Thyroid gland (tissue), 4 donors: ENCODE measurements at regions not wholly inside any gene's neighbourhood (a gene's known extent, or its start where the extent isn't known, plus 50 kb on each side); places are given as distances from the start of the nearest gene placed in this dataset.
"Not testable (repeated sequence)": the region's sequence is repeated elsewhere in the genome, so short reads cannot be mapped to it uniquely, and the experiment has no call there.

Experiments used
- DNase-seq, 2 donors: peaks; one replicate each; pipeline ENCODE4 v3.0.0-alpha.2; 2019
- H3K27ac ChIP-seq, 3 donors: fragments of 200-600 bp; sonication (generic); 1 replicate in 2 of 3; 2 replicates in 1 of 3; pipeline ENCODE4 v1.5.1; 2016 to 2019; ENCODE audit warnings: mild to moderate bottlenecking in 1 of 3, moderate library complexity in 1 of 3
- H3K27me3 ChIP-seq: fragments of 200-600 bp; sonication (generic); one replicate; pipeline ENCODE4 v1.5.1; 2019
- H3K36me3 ChIP-seq, 2 donors: fragments of 200-600 bp; sonication (generic); one replicate each; pipeline ENCODE4 v1.5.1; 2016 to 2019
- H3K4me1 ChIP-seq, 2 donors: fragments of 200-600 bp; sonication (generic); one replicate each; pipeline ENCODE4 v1.5.1; 2017 to 2019
- H3K4me3 ChIP-seq, 3 donors: fragments of 200-600 bp; sonication (generic); replicated peaks in 1 of 3; 1 replicate in 2 of 3; 2 replicates in 1 of 3; pipeline ENCODE4 v1.5.1; 2016; ENCODE audit warnings: mild to moderate bottlenecking in 1 of 3
- H3K9me3 ChIP-seq: fragments of 200-600 bp; sonication (generic); one replicate; pipeline ENCODE4 v1.5.1; 2017
- WGBS, 2 donors: methylation state at CpG; one replicate each; pipeline ENCODE4 v1.1.5; 2017; 5-methylcytosine and 5-hydroxymethylcytosine counted together
- intact Hi-C: fragments of 100-400 bp; cut with DNase I; formaldehyde crosslinking; loops from one replicate; pipeline ENCODE4 v1.15.1; 2023

DNA sequence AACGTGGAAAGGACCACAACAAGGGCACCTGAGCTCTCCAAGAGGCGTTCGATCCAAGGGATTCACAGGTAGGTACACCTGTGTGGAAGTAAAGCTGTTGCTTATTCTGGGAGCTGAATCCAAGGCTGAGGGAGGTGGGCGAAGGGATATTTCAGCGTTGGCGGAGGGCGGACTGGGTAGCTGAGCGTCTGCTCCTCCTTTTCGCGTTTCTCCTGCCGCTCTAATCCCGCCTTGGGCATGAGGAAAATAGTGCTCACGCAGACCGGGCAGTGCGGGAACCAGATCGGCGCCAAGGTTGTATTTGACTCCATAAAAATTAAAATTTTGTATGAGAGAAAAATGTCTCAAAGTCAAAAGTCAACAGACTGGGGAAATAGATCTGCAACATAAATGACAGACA lies 3966.2 kb upstream of the OR11H1 start:
- intact Hi-C loops, H3K27me3 ChIP-seq, H3K9me3 ChIP-seq, H3K4me3 ChIP-seq, H3K36me3 ChIP-seq, H3K27ac ChIP-seq, H3K4me1 ChIP-seq, DNase-seq: not testable (repeated sequence)
- 70% methylated on average over 17 of the region's 17 CpGs for WGBS, 2 donors

DNA sequence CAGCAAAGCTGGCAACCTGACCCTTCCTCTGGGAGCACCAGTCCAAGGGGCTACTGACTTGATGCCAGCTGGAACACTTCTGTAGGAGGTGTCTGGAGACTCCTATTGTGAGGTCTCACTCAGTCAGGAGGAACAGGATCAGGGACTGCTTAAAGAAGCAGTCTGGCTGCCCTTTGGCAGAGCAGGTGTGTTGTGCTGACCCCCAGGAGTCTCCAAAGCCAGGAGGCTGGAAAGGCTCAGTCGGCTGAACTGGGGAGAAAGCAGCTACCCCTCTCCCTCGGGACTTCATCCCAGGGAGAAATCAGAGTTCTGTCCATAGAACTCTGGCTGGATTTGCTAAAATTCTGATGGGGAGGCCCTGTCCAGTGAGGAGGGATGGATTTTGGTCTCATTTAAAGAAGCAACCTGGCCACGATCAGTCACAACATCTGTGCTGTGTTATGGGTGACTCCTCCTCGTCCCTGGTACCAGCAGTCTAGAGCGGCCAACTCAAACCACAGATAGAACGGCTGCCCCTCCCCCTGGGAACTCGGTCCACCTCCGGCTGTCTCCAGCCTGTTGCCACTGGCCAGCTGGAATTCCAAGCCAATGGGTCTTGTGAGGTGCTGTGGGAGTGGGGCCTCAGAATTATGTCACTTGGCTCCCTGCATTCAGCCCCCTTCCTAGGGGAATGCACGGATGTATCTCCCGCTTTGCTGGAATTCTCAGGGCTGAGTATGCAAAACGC lies 3959.0 kb upstream of the OR11H1 start:
- H3K27me3 ChIP-seq, H3K27ac ChIP-seq, H3K4me3 ChIP-seq, H3K36me3 ChIP-seq, H3K4me1 ChIP-seq, intact Hi-C loops, H3K9me3 ChIP-seq, DNase-seq: not testable (repeated sequence)
- WGBS, 2 donors: 62 to 67% methylated on average over 11 of the region's 11 CpGs

DNA sequence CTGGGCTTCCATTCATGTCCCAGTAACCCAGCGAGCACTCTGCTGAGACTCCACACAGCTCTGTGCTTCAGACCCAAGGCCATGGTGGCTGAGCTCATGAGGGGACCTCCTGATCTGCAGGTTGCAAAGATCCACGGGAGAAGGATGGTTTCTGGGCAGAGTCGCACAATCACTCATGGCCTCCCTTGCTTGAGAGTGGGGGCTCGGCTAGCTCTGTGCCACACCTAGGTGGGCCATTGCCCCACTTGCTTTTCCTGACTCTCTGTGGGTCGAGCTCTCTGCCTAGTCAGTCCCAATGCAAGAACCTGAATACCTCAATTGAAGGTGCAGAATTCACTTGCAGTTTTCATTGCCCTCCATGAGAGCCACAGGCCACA lies 3958.4 kb upstream of the OR11H1 start:
- H3K9me3 ChIP-seq, intact Hi-C loops, H3K4me1 ChIP-seq, H3K27ac ChIP-seq, DNase-seq, H3K4me3 ChIP-seq, H3K36me3 ChIP-seq, H3K27me3 ChIP-seq: not testable (repeated sequence)
- WGBS, 2 donors: 61 to 65% methylated on average over 5 of the region's 5 CpGs

DNA sequence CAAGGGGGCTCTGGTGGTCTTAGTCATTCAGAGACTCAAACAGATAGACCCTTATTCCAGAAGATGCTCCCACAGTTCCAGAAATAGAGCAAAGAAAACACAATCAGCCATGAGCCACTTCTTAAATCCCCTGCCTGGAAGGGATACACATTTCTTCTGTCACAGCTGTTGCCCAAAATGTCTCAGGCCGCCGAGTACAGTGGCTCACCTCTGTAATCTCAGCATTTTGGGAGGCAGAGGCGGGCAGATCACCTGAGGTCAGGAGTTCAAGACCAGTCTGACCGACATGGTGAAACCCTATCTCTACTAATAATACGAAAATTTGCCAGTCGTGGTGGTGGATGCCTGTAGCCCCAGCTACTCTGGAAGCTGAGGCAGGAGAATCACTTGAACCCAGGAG lies 3954.8 kb upstream of the OR11H1 start:
- H3K4me1 ChIP-seq, H3K27ac ChIP-seq, DNase-seq, H3K27me3 ChIP-seq, H3K36me3 ChIP-seq, intact Hi-C loops, H3K4me3 ChIP-seq, H3K9me3 ChIP-seq: not testable (repeated sequence)
- 59 to 72% methylated on average over 6 of the region's 6 CpGs for WGBS, 2 donors

DNA sequence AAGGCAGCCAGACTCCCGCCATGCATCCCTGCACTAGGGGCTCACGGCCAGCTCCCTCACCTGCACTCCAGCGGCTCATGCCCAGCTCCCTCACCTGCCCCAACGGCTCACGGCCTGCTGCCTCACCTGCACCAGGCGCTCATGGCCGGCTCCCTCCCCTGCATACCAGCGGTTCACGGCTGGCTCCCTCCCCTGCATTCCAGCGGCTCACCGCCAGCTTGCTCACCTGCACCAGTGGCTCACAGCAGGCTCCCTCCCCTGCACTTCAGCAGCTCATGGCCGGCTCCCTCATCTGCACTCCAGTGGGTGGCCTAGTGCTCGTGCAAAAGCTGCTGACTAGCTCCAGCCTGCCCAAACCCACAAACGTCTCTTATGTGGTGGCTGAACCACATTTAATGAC lies 3953.8 kb upstream of the OR11H1 start:
- H3K4me1 ChIP-seq, intact Hi-C loops, DNase-seq, H3K27ac ChIP-seq, H3K4me3 ChIP-seq, H3K9me3 ChIP-seq, H3K27me3 ChIP-seq, H3K36me3 ChIP-seq: not testable (repeated sequence)
- WGBS, 2 donors: 77 to 85% methylated on average over 14 of the region's 14 CpGs

DNA sequence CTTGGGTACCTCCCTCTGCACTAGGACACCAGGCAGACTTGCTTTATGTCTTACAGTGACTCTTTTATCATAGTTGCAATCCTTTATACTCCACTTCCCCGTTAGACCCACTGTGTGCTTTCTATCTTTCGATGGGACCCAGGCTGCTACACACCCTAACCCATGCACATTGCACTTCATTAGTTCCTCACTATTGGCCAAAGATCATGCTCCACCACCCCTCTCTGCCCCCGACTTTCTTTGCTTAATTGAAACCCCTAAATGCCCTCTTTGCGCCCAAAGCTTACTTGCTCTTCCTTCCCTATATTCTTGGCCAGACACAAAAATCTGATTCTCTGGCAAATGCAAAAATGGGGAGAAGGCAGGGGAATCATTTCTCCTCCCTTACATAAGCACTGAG lies 3953.3 kb upstream of the OR11H1 start:
- intact Hi-C loops, H3K27me3 ChIP-seq, DNase-seq, H3K27ac ChIP-seq, H3K4me3 ChIP-seq, H3K4me1 ChIP-seq, H3K9me3 ChIP-seq, H3K36me3 ChIP-seq: not testable (repeated sequence)
- 49% methylated on average over 4 of the region's 4 CpGs for WGBS, 2 donors

DNA sequence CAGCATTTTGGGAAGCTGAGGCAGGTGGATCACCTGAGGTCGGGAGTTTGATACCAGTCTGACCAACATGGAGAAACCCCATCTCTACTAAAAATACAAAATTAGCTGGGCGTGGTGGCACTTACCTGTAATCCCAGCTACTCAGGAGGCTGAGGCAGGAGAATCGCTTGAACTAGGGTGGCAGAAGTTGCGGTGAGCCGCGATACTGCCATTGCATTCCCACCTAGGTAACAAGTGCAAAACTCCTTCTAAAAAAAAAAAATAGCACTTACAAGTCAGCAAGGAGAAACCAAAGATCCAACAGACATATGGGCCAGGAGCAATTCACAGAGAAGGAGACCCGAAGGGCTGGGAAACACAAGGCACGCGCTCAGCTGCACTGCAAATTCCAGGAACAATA lies 3951.3 kb upstream of the OR11H1 start:
- H3K9me3 ChIP-seq, H3K4me1 ChIP-seq, H3K27me3 ChIP-seq, H3K27ac ChIP-seq, DNase-seq, intact Hi-C loops, H3K4me3 ChIP-seq, H3K36me3 ChIP-seq: not testable (repeated sequence)
- WGBS, 2 donors: 65 to 69% methylated on average over 9 of the region's 9 CpGs

DNA sequence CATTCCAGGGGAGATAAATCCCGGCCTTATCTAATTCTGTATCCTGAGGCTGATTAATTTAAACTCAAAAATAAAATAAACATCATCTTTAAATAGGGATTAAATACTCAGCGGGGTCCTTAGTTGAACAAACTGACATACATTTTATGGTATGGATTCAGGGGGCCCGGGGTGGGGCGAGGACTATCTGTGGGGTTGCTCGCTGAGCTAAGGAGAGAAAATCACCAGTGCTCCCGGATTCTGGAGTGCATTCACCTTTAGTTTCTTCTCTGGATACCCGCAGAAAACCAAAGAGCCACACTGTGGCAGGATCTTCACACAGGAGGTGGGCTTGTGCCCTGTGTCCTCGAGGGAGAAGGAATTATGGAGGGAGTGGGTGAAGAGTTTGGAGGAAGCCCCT lies 3949.9 kb upstream of the OR11H1 start:
- H3K4me3 ChIP-seq, H3K36me3 ChIP-seq, intact Hi-C loops, H3K9me3 ChIP-seq, H3K27ac ChIP-seq, DNase-seq, H3K4me1 ChIP-seq, H3K27me3 ChIP-seq: not testable (repeated sequence)
- WGBS, 2 donors: 52 to 61% methylated on average over 8 of the region's 8 CpGs

DNA sequence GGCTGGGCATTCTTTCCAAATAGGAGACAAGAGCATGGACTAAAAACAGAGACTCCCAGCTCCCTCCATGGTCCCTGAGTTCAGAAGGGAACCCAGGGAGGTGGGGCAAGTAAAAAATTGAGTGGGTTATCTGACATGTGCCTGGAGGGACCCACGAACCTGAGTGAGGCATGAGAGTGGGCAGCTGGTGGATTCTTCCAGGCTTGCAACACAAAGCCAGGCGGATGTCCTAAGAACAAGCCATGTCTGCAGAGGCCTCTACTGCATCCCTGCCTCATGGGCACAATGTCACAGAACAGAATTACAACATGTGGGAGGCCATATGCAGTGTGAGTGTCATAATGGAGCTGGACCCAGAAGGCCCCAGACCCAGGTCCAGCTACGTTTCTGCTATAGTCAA lies 3949.4 kb upstream of the OR11H1 start:
- H3K36me3 ChIP-seq, H3K9me3 ChIP-seq, H3K4me3 ChIP-seq, H3K4me1 ChIP-seq, H3K27ac ChIP-seq, H3K27me3 ChIP-seq, DNase-seq, intact Hi-C loops: not testable (repeated sequence)
- WGBS, 2 donors: 37 to 40% methylated on average over 3 of the region's 3 CpGs

DNA sequence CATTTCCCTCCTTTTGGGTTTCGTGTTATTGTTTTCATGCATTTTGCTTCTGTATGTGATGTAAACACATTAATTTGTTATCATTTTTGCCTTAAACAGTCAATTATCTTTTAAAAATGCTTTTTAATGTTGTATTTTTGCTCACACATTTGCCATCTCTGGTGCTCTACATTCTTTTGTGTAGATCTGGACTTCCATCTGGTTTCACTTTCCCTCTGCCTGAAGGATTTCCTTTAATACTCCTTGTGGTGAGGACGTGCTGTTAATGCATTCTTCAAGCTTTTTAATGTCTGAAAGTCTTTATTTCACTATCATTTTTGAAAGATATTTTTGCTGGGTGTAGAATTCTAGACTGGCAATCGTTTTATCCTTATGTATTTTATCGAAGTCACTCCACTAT lies 3945.9 kb upstream of the OR11H1 start:
- H3K27me3 ChIP-seq, H3K36me3 ChIP-seq, H3K9me3 ChIP-seq, DNase-seq, H3K4me3 ChIP-seq, H3K27ac ChIP-seq, H3K4me1 ChIP-seq, intact Hi-C loops: not testable (repeated sequence)
- WGBS, 2 donors: 41 to 46% methylated on average over 4 of the region's 4 CpGs

DNA sequence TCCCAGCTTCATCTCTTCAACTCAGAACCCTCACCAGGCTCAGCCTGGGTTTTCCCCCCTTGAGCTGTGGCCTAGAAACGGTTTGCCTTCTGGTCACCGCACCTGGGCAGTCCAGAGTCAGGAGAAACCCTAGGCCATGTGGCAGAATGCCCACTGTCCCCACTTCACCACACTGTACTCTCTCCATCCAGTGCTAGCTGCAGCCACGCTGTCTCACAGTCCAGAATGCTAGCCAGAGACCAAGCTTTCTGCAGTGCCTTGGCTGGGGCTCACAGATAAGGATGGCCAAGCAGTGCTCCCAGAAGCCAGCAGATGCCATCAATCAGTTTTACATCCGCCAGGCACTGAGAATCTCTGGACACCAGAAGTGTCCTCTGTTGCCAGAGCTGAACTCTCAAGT lies 3943.8 kb upstream of the OR11H1 start:
- H3K36me3 ChIP-seq, H3K4me1 ChIP-seq, H3K9me3 ChIP-seq, H3K4me3 ChIP-seq, H3K27me3 ChIP-seq, DNase-seq, H3K27ac ChIP-seq, intact Hi-C loops: not testable (repeated sequence)
- WGBS, 2 donors: 27 to 33% methylated on average over 4 of the region's 4 CpGs

DNA sequence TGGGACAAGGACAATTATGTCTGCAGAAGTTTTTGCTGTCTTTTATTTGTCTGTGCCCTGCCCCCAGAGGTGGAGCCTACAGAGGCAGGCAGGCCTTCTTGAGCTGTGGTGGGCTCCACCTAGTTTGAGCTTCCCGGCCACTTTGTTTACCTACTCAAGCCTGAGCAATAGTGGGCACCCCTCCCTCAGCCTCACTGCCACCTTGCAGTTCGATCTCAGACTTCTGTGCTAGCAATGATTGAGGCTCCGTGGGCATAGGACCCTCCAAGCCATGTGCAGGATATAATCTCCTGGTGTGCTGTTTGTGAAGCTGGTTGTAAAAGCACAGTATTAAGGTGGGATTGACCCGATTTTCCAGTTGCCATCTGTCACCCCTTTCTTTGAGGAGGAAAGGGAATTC lies 3933.4 kb upstream of the OR11H1 start:
- WGBS, 2 donors: 56 to 64% methylated on average over 4 of the region's 4 CpGs
- DNase-seq, H3K27ac ChIP-seq, intact Hi-C loops, H3K36me3 ChIP-seq, H3K4me1 ChIP-seq, H3K4me3 ChIP-seq, H3K9me3 ChIP-seq, H3K27me3 ChIP-seq: not testable (repeated sequence)

DNA sequence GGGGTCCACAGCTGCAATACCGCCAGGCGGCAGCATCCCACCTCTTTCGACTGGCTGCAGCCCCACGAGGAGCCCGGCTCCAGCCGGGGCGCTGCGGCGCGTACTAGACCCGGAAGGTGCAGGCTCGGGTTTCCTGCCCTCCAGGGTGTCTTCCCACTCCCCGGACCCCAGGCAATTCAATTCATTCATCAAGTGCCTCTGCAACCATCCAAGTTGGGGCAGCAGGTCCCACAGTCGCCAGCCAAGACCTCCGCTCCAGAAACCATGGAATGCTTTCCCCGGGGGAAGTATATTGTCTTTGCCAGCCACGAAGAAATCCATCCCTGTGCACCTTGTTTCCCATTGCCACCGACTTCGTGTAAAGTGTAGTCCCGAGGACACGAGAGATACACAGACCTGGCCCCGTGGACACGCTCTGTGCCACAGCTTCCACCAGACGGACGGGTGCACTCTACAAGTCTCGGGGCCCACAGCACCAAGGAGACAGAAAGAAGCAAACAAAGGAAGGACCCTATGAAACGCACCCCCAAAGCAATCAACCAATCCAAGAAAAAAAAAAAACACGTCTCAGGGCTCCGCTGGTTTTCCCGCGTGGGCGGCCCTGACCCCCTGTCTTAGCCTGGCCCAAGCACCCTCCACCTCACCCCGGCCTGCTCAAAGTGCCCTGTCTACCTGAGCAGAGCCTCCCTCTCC lies 3930.2 kb upstream of the OR11H1 start:
- intact Hi-C loops, DNase-seq, H3K9me3 ChIP-seq, H3K27ac ChIP-seq, H3K4me1 ChIP-seq, H3K27me3 ChIP-seq, H3K4me3 ChIP-seq, H3K36me3 ChIP-seq: not testable (repeated sequence)
- 82 to 83% methylated on average over 33 of the region's 33 CpGs for WGBS, 2 donors
